Hepatic stellate cell (primary cell): ENCODE measurements at regions not wholly inside any gene's neighbourhood (a gene's known extent, or its start where the extent isn't known, plus 50 kb on each side); places are given as distances from the start of the nearest gene placed in this dataset.
"Not testable (repeated sequence)": the region's sequence is repeated elsewhere in the genome, so short reads cannot be mapped to it uniquely, and the experiment has no call there.

ENCODE experiments used
- DNase-seq: peaks from one replicate; pipeline ENCODE4 v3.0.0; 2011; ENCODE audit warnings: low spot score

- no peak for DNase-seq
Measured at GRCh38 chr15:69685512-69686452, 233.2 kb downstream of the RPLP1 start.

GRCh38 chr15:69686626-69687025, 234.0 kb downstream of the RPLP1 start:
- DNase-seq: no peak

- DNase-seq: no peak
Measured at GRCh38 chr15:69689133-69689532, 236.5 kb downstream of the RPLP1 start.

GRCh38 chr15:69691307-69692015, 238.8 kb downstream of the RPLP1 start:
- no peak for DNase-seq

GRCh38 chr15:69692342-69692741, 239.7 kb downstream of the RPLP1 start:
- no peak for DNase-seq

- DNase-seq: no peak
Measured at GRCh38 chr15:69693059-69693458, 240.4 kb downstream of the RPLP1 start.

GRCh38 chr15:69696946-69697345, 244.3 kb downstream of the RPLP1 start:
- no peak for DNase-seq

- DNase-seq: no peak
Measured at GRCh38 chr15:69697916-69698315, 245.3 kb downstream of the RPLP1 start.

- no peak for DNase-seq
Measured at GRCh38 chr15:69699096-69699495, 246.5 kb downstream of the RPLP1 start.

GRCh38 chr15:69700380-69700779, 247.8 kb downstream of the RPLP1 start:
- DNase-seq: no peak

GRCh38 chr15:69701198-69701597, 248.6 kb downstream of the RPLP1 start:
- DNase-seq: no peak

- no peak for DNase-seq
Measured at GRCh38 chr15:69703532-69704187, 251.0 kb downstream of the RPLP1 start.

- DNase-seq: no peak
Measured at GRCh38 chr15:69704229-69704628, 251.6 kb downstream of the RPLP1 start.

GRCh38 chr15:69704700-69705099, 252.1 kb downstream of the RPLP1 start:
- DNase-seq: no peak

- no peak for DNase-seq
Measured at GRCh38 chr15:69706353-69707097, 253.9 kb downstream of the RPLP1 start.

GRCh38 chr15:69707241-69707640, 254.6 kb downstream of the RPLP1 start:
- DNase-seq: not testable (repeated sequence)

- DNase-seq: not testable (repeated sequence)
Measured at GRCh38 chr15:69708436-69709122, 256.0 kb downstream of the RPLP1 start.

GRCh38 chr15:69712991-69713390, 260.4 kb downstream of the RPLP1 start:
- DNase-seq: no peak

GRCh38 chr15:69713726-69714559, 261.3 kb downstream of the RPLP1 start:
- DNase-seq: no peak

- DNase-seq: no peak
Measured at GRCh38 chr15:69715210-69715609, 262.6 kb downstream of the RPLP1 start.
